Thymus (tissue), 11 donors: ENCODE measurements at regions not wholly inside any gene's neighbourhood (a gene's known extent, or its start where the extent isn't known, plus 50 kb on each side); places are given as distances from the start of the nearest gene placed in this dataset.

Experiments
- DNase-seq, 9 donors: peaks; one replicate each; pipeline ENCODE4 v3.0.0-alpha.2; 2013; ENCODE audit warnings: low spot score in 9 of 9, low read depth in 6 of 9, missing footprints in 1 of 9
- H3K27ac ChIP-seq, 2 donors: one replicate each; pipeline ENCODE4 v1.5.1; 2013; ENCODE audit warnings: control low read depth in 1 of 2, low read depth in 1 of 2, low read length in 1 of 2, mild to moderate bottlenecking in 1 of 2, moderate library complexity in 1 of 2
- H3K27me3 ChIP-seq, 2 donors: one replicate each; pipeline ENCODE4 v1.5.1; 2013; ENCODE audit warnings: low read length in 1 of 2; ENCODE audit not compliant: control insufficient read depth in 2 of 2, insufficient read depth in 1 of 2
- H3K36me3 ChIP-seq, 2 donors: one replicate each; pipeline ENCODE4 v1.5.1; 2013; ENCODE audit warnings: low read length in 1 of 2, mild to moderate bottlenecking in 1 of 2, moderate library complexity in 1 of 2; ENCODE audit not compliant: control insufficient read depth in 2 of 2, insufficient read depth in 2 of 2
- H3K4me1 ChIP-seq, 2 donors: one replicate each; pipeline ENCODE4 v1.5.1; 2013; ENCODE audit warnings: low read length in 2 of 2; ENCODE audit not compliant: control insufficient read depth in 2 of 2, insufficient read depth in 2 of 2
- H3K4me3 ChIP-seq, 2 donors: one replicate each; pipeline ENCODE4 v1.5.1; 2013; ENCODE audit warnings: low read length in 2 of 2, control low read depth in 1 of 2, mild to moderate bottlenecking in 1 of 2
- H3K9me3 ChIP-seq, 2 donors: one replicate each; pipeline ENCODE4 v1.5.1; 2013; ENCODE audit warnings: low read length in 1 of 2, mild to moderate bottlenecking in 1 of 2; ENCODE audit not compliant: control insufficient read depth in 2 of 2, insufficient read depth in 1 of 2
- WGBS: extraction: QIAGEN DNeasy Blood & Tissue Kit; methylation state at CpG from one replicate; pipeline ENCODE4 v1.1.7; 2013; 5-methylcytosine and 5-hydroxymethylcytosine counted together
- donor health status: healthy.

DNA sequence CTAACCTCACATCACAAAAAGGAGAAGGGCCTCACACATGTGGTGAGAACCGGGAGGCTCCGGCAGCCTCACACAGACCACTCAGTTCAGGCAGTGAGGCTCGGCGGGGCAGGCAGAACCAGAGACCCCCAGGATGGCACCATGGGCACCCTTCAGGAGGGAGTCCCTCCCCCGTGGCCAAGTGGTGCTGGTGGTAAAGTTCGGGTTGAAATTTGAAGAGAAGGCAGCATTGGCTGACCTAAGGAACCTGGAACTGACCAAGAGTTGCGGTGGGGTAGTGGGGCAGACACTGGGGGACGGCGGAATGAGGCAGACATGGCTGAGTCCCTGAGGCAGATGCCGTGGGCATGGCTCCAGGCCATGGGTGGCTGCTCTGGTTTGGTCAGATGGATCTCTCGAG, 239.3 kb upstream of the MYT1L start:
- no peak for DNase-seq
- H3K36me3 ChIP-seq, result no peaks in the 10 kb centered on the region
- no peaks in the 10 kb centered on the region for H3K4me1 ChIP-seq
- no peak overlapping the region for H3K27ac ChIP-seq
- H3K4me3 ChIP-seq, result no peak overlapping the region
- no peaks in the 10 kb centered on the region for H3K27me3 ChIP-seq
- 93% methylated on average over 11 of the region's 11 CpGs for WGBS
- peaks cover 1 to 15% of the 10 kb centered on the region in 2 donors for H3K9me3 ChIP-seq

DNA sequence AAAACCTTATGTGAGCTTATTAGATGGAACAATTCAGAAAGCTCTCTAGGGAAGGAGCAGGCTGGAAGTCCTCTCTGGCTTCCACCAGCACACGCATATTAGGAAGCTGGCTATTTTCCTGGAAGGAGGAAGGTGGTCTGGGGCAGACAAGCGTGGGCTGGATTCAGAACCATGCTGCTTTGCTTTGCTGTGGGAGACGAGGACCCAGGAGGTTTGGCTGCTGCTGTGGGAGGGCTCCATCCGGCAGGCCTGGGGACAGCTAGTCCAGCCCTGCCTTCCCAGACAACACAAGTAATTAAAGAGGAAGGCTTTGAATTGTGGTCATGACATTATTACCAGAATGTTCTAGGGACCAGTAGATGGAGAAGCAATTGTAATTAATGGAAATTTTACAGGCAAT, 238.8 kb upstream of the MYT1L start:
- no peak overlapping the region for H3K27ac ChIP-seq
- H3K9me3 ChIP-seq, result peaks cover 1 to 15% of the 10 kb centered on the region in 2 donors
- no peaks in the 10 kb centered on the region for H3K27me3 ChIP-seq
- DNase-seq, result no peak
- no peak overlapping the region for H3K4me3 ChIP-seq
- H3K36me3 ChIP-seq, result no peaks in the 10 kb centered on the region
- no peaks in the 10 kb centered on the region for H3K4me1 ChIP-seq
- 91% methylated on average over 4 of the region's 4 CpGs for WGBS

DNA sequence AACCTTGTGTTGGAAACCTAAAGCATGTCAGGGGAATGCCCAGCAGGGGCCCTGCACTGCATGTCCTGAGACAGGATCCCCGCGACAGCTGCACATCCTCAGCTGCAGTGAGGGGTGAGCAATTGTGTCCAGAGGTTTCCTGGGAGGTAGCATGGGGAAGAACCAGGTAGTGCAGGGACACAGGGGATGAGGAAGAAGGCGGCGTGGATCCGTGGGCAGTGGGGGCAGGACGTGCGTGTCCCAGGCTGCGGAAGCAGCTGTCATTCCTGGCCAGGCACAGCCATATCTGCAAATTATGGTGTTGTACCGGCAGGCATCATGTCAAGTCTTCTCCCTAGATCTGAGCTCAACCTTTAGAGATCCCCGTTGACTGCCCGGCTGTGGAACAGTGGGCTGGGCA, 238.2 kb upstream of the MYT1L start:
- no peaks in the 10 kb centered on the region for H3K36me3 ChIP-seq
- 96% methylated on average over 11 of the region's 11 CpGs for WGBS

DNA sequence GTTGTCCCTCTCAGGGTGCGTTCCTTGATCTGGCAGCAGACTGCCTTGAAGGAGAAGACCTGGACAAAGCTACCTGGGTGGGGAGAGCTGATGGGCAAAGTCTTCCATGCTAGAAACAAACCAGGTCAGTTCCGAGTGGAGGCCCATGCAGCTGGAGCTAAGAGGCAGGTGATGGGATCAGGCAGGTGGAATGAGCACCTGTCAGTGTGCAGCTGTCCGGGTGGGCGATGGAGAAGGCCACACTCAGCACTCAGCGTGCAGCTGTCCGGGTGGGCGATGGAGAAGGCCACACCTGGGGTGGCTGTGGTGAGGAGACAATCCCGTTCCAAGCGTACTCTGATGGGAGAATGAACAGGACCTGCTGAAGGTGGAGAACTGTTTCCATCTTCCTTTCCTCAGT, 237.3 kb upstream of the MYT1L start:
- DNase-seq, result no peak
- WGBS, result 93% methylated on average over 9 of the region's 9 CpGs
- Histone ChIP-seq H3K27me3 (peaks cover 0 to 3% of the 10 kb centered on the region in 2 donors), H3K36me3 (no peaks in the 10 kb centered on the region), H3K27ac (no peak overlapping the region), H3K9me3 (peaks cover 1 to 12% of the 10 kb centered on the region in 2 donors), H3K4me1 (no peaks in the 10 kb centered on the region), H3K4me3 (no peak overlapping the region)

More for the DNA sequence above, 238.2 kb upstream of the MYT1L start:
- H3K4me3 ChIP-seq, result no peak overlapping the region
- no peak overlapping the region for H3K27ac ChIP-seq
- peaks cover 1 to 12% of the 10 kb centered on the region in 2 donors for H3K9me3 ChIP-seq
- no peak for DNase-seq
- no peaks in the 10 kb centered on the region for H3K27me3 ChIP-seq
- H3K4me1 ChIP-seq, result no peaks in the 10 kb centered on the region

DNA sequence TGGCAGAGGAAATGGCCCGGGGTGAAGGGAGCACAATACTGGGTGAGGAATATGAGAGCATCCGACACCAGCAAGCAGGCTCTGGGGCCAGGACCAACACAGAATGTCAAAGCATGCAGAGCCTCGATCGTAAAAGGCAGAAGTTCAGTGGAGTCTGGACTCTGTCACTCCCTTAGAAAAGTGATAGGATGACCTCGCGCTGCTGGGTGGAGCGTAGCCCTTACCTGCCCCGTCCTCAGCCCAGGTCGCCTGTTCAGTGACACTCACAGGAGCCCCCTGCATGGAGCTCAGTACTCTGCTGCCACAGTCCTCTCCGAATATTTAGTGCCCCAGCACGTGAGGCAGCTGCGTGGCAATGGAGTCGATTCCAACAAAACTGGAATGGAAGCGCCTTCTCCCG, 236.7 kb upstream of the MYT1L start:
- H3K9me3 ChIP-seq, result peaks cover 1 to 6% of the 10 kb centered on the region in 2 donors
- H3K4me1 ChIP-seq, result no peaks in the 10 kb centered on the region
- WGBS, result 92% methylated on average over 15 of the region's 15 CpGs
- DNase-seq, result no peak
- H3K4me3 ChIP-seq, result no peak overlapping the region
- H3K27ac ChIP-seq, result no peak overlapping the region
- no peaks in the 10 kb centered on the region for H3K36me3 ChIP-seq
- peaks cover 0 to 3% of the 10 kb centered on the region in 2 donors for H3K27me3 ChIP-seq

DNA sequence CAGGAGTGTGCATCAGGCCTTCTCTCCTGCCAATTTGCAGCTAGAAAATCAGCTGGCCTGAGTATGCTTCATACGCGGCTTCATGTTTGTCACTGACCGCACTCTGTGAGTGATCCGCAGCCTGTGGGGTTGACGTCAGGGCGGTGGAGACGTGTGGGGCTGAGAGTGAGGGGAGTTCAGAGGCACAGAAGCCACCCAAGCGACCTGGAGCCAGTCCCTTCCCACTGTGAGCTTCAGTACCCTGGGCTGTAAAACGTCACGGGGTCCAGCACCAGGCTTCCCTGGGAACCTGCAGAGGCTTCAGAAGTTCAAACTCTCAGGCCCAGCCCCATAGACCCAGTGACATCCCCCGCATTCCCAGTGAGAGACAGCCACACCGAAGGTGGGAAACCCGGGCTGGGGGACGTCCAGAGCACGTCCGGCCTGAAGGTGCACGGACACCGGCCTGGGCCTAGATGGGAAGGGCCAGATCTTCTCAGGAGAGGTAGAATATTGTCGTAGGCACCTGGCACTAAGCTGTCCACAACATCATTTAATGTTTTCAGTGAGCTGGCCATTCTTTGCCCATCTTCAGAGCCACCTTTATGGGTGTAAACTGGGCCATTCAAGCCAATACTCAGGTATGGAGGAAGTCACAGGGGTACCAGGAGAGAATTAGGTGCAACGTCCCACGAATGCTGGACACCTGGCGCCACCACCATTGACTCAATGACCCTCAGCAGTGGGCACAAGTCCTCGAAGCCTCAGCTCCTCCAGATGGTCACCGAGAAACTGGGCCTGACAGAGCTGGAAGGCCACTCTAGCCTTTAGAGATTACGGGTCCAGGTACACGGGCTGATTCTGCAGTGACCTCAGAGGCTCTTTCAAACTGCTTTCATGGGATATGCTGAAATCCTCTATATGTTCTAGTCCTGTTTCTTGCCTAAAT, 235.6 kb upstream of the MYT1L start:
- H3K4me3 ChIP-seq, result no peak overlapping the region
- peaks cover 0 to 3% of the 10 kb centered on the region in 2 donors for H3K27me3 ChIP-seq
- no peaks in the 10 kb centered on the region for H3K4me1 ChIP-seq
- H3K36me3 ChIP-seq, result no peaks in the 10 kb centered on the region
- DNase-seq, result no peak
- no peaks in the 10 kb centered on the region for H3K9me3 ChIP-seq
- 97% methylated on average over 26 of the region's 26 CpGs for WGBS
- no peak overlapping the region for H3K27ac ChIP-seq

DNA sequence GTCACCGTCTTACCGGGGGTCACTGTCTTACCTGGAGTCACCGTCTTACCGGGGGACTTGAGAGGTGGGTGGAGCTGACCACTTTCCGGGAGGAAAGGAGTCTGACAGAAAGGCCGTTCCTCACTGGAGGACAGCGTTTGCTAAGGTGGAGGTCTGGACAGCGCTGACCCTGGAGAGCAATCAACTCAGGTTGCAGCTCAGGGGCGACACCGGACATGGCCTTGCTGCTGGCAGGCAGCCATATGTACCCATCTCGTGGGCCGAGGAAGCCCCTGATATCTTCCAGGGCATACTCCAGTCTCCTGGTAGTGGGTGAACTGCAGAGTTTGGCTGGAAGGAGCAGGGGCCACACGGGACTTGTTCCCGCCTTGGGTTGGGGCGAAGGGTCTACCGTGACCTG, 234.6 kb upstream of the MYT1L start:
- 97% methylated on average over 16 of the region's 16 CpGs for WGBS
- no peak for DNase-seq

DNA sequence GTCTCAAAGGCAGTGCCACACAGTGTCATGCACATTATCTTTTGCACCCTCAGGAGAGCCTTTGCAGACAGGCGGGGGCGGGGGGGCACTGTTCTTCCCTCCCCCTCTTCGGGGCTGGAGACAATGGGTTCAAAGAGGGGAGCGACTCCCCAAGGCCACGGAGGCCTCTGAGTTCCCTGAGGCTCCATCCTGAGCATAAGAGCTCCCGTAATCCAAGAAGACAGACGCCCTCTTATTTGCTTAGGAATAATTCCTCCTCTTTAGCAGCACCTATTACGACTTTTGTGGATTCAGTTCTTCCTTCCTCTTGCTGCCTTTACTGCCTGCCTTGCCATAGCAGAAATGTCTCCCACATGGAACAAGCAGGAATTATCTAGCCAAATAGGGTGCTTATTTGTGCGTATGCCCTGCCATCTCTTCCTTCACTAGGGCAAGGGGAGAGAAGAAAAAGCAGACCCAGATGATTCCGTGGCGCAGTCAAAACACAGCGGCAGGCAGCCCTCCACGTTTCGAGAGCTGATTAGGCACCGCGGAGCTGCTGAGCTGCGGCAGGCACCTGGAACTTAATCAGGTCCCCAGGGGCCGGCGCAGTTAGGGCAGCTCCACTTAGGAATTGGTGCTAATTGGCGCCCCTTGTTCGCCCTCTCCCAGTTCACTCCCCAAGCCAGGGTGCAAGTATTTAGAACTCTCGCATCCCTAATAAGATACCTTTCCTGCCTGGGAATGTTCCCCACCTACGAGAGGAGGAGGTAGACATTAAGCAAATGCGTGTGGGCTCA, 233.4 kb upstream of the MYT1L start:
- H3K4me3 ChIP-seq, result no peak overlapping the region
- 80% methylated on average over 24 of the region's 24 CpGs for WGBS
- DNase-seq, result no peak

More for the DNA sequence above, 234.6 kb upstream of the MYT1L start:
- Histone ChIP-seq H3K27ac (no peak overlapping the region), H3K9me3 (no peaks in the 10 kb centered on the region), H3K27me3 (peaks cover 0 to 3% of the 10 kb centered on the region in 2 donors), H3K4me1 (no peaks in the 10 kb centered on the region), H3K36me3 (no peaks in the 10 kb centered on the region), H3K4me3 (no peak overlapping the region)

DNA sequence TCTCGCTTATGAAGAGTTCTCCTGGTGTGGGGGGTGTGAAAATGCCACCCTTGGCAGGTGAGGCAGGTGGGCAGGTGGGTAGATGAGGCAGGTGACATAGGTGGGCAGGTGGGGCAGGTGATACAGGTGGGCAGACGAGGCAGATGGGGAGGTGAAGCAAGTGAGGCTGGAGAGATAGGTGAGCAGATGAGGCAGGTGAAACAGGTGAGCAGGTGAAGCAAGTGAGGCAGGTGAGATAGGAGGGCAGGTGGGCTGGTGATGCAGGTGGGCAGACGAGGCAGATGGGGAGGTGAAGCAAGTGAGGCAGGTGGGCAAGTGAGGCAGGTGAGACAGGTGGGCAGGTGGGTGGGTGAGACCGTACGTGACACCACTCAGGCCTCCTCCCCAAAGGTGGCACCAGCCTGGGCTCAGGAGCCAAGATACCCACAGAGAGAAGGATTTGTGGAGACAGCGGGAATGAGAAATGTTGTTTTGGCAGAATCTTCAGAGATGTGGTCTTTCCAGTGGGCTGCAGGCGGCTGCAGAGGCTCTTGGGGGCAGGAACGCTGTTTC, 232.3 kb upstream of the MYT1L start:
- Histone ChIP-seq H3K27ac (no peak overlapping the region), H3K4me1 (no peaks in the 10 kb centered on the region), H3K27me3 (peaks cover 0 to 3% of the 10 kb centered on the region in 2 donors), H3K9me3 (no peaks in the 10 kb centered on the region), H3K36me3 (no peaks in the 10 kb centered on the region), H3K4me3 (no peak overlapping the region)
- no peak for DNase-seq
- WGBS, result 95% methylated on average over 8 of the region's 8 CpGs

More for the DNA sequence above, 233.4 kb upstream of the MYT1L start:
- Histone ChIP-seq H3K27ac (no peak overlapping the region), H3K27me3 (peaks cover 0 to 3% of the 10 kb centered on the region in 2 donors), H3K4me1 (no peaks in the 10 kb centered on the region), H3K36me3 (no peaks in the 10 kb centered on the region), H3K9me3 (no peaks in the 10 kb centered on the region)
